ENCODE measurements at regions not wholly inside any gene's neighbourhood (a gene's known extent, or its start where the extent isn't known, plus 50 kb on each side); places are given as distances from the start of the nearest gene placed in this dataset.

GRCh38 chr10:131534836-131535235, 223.3 kb upstream of the TCERG1L start:
- no peak for TF ChIP-seq CTCF (IDR thresholded peaks at IDR 0.05)
- TF ChIP-seq POLR2A (IDR thresholded peaks at IDR 0.05; ENCODE audit: low read depth) = no peak
